Spinal cord (tissue), 9 donors: ENCODE measurements at regions not wholly inside any gene's neighbourhood (a gene's known extent, or its start where the extent isn't known, plus 50 kb on each side); places are given as distances from the start of the nearest gene placed in this dataset.

ENCODE experiments used
- DNase-seq, 6 donors: peaks; one replicate each; pipeline versions ENCODE4 v3.0.0 to v3.0.0-alpha.2; 2013 to 2015; ENCODE audit warnings: low spot score in 6 of 6, low read depth in 4 of 6
- H3K27ac ChIP-seq: one replicate; pipeline ENCODE4 v1.5.1; 2013; ENCODE audit warnings: low read depth, low read length, control low read depth
- H3K27me3 ChIP-seq: one replicate; pipeline ENCODE4 v1.6.1; 2013; ENCODE audit warnings: low read length; ENCODE audit not compliant: control insufficient read depth, insufficient read depth
- H3K36me3 ChIP-seq: one replicate; pipeline ENCODE4 v1.6.1; 2013; ENCODE audit warnings: low read length; ENCODE audit not compliant: control insufficient read depth, insufficient read depth
- H3K4me1 ChIP-seq: one replicate; pipeline ENCODE4 v1.6.1; 2013; ENCODE audit warnings: low read length; ENCODE audit not compliant: control insufficient read depth, insufficient read depth
- H3K4me3 ChIP-seq: one replicate; pipeline ENCODE4 v1.5.1; 2013; ENCODE audit warnings: low read depth, low read length, control low read depth
- H3K9me3 ChIP-seq: one replicate; pipeline ENCODE4 v1.6.1; 2013; ENCODE audit warnings: low read length; ENCODE audit not compliant: control insufficient read depth, insufficient read depth
- WGBS: methylation state at CpG from one replicate; pipeline ENCODE4 v1.1.5; 2013; ENCODE audit warnings: missing lambda C conversion rate; ENCODE audit not compliant: insufficient coverage; 5-methylcytosine and 5-hydroxymethylcytosine counted together
- donor health status: healthy.

GRCh38 chr10:3681642-3682554, 103.1 kb downstream of the KLF6 start:
- peak in 3 of 6 donors; percentile 14 to 73 (median 33) for DNase-seq
- Histone ChIP-seq H3K4me1 (peaks cover 7% of the 10 kb centered on the region), H3K27ac (no peak overlapping the region), H3K27me3 (no peaks in the 10 kb centered on the region), H3K36me3 (no peaks in the 10 kb centered on the region), H3K4me3 (no peak overlapping the region), H3K9me3 (no peaks in the 10 kb centered on the region)
- 31% methylated on average over 16 of the region's 23 CpGs for WGBS

- H3K4me3 ChIP-seq, result no peak overlapping the region
- H3K27ac ChIP-seq, result no peak overlapping the region
- peaks cover 7% of the 10 kb centered on the region for H3K4me1 ChIP-seq
- no peak for DNase-seq
- H3K9me3 ChIP-seq, result no peaks in the 10 kb centered on the region
- no peaks in the 10 kb centered on the region for H3K27me3 ChIP-seq
- WGBS, result 77% methylated on average over 6 of the region's 8 CpGs
- H3K36me3 ChIP-seq, result no peaks in the 10 kb centered on the region
Measured at GRCh38 chr10:3679950-3680629, 104.9 kb downstream of the KLF6 start.

GRCh38 chr10:3678629-3679227, 106.3 kb downstream of the KLF6 start:
- WGBS, result 86% methylated on average over 1 of the region's 1 CpG
- Histone ChIP-seq H3K4me3 (no peak overlapping the region), H3K9me3 (no peaks in the 10 kb centered on the region), H3K27ac (no peak overlapping the region), H3K4me1 (peaks cover 7% of the 10 kb centered on the region), H3K27me3 (no peaks in the 10 kb centered on the region), H3K36me3 (no peaks in the 10 kb centered on the region)
- DNase-seq, result no peak

- no peak for DNase-seq
- H3K4me1 ChIP-seq, result peaks cover under 1% of the 10 kb centered on the region
- no peaks in the 10 kb centered on the region for H3K36me3 ChIP-seq
- H3K9me3 ChIP-seq, result no peaks in the 10 kb centered on the region
- WGBS, result 87% methylated on average over 4 of the region's 5 CpGs
- no peak overlapping the region for H3K27ac ChIP-seq
- no peaks in the 10 kb centered on the region for H3K27me3 ChIP-seq
- no peak overlapping the region for H3K4me3 ChIP-seq
Measured at GRCh38 chr10:3676564-3676963, 108.4 kb downstream of the KLF6 start.

- no peak overlapping the region for H3K27ac ChIP-seq
- no peaks in the 10 kb centered on the region for H3K27me3 ChIP-seq
- no peak overlapping the region for H3K4me3 ChIP-seq
- DNase-seq, result no peak
- no peaks in the 10 kb centered on the region for H3K9me3 ChIP-seq
- H3K4me1 ChIP-seq, result no peaks in the 10 kb centered on the region
- H3K36me3 ChIP-seq, result no peaks in the 10 kb centered on the region
- WGBS, result 88% methylated on average over 4 of the region's 5 CpGs
Measured at GRCh38 chr10:3672220-3672619, 112.8 kb downstream of the KLF6 start.

- WGBS, result 65% methylated on average over 7 of the region's 13 CpGs
- Histone ChIP-seq H3K9me3 (no peaks in the 10 kb centered on the region), H3K27me3 (no peaks in the 10 kb centered on the region), H3K36me3 (no peaks in the 10 kb centered on the region), H3K4me1 (no peaks in the 10 kb centered on the region), H3K4me3 (no peak overlapping the region), H3K27ac (no peak overlapping the region)
- no peak for DNase-seq
Measured at GRCh38 chr10:3671386-3671955, 113.5 kb downstream of the KLF6 start.

- no peak for DNase-seq
- H3K4me1 ChIP-seq, result no peaks in the 10 kb centered on the region
- no peaks in the 10 kb centered on the region for H3K27me3 ChIP-seq
- H3K4me3 ChIP-seq, result no peak overlapping the region
- no peaks in the 10 kb centered on the region for H3K36me3 ChIP-seq
- no peaks in the 10 kb centered on the region for H3K9me3 ChIP-seq
- H3K27ac ChIP-seq, result no peak overlapping the region
- 93% methylated on average over 4 of the region's 4 CpGs for WGBS
Measured at GRCh38 chr10:3668966-3669330, 116.1 kb downstream of the KLF6 start.

- no peaks in the 10 kb centered on the region for H3K9me3 ChIP-seq
- no peak overlapping the region for H3K4me3 ChIP-seq
- no peaks in the 10 kb centered on the region for H3K36me3 ChIP-seq
- H3K4me1 ChIP-seq, result no peaks in the 10 kb centered on the region
- no peaks in the 10 kb centered on the region for H3K27me3 ChIP-seq
- no peak overlapping the region for H3K27ac ChIP-seq
- DNase-seq, result no peak
- WGBS, result 54% methylated on average over 16 of the region's 21 CpGs
Measured at GRCh38 chr10:3668276-3668965, 116.6 kb downstream of the KLF6 start.
